ENCODE measurements at regions not wholly inside any gene's neighbourhood (a gene's known extent, or its start where the extent isn't known, plus 50 kb on each side); places are given as distances from the start of the nearest gene placed in this dataset.

GRCh38 chr14:54175298-54175942 is 218.8 kb upstream of the BMP4 start:
- peaks cover 15% of the 10 kb centered on the region for H3K4me1 ChIP-seq (ENCODE audit: control insufficient read depth, insufficient read depth, low read length)
- H3K27ac ChIP-seq (ENCODE audit: low read depth, low read length): no peak overlapping the region
- no peak overlapping the region for H3K4me3 Mint-ChIP-seq
- H3K27me3 Mint-ChIP-seq (ENCODE audit: insufficient read depth): peaks cover 6% of the 10 kb centered on the region
- H3K9me3 ChIP-seq (ENCODE audit: control insufficient read depth, low read length): no peaks in the 10 kb centered on the region
- WGBS, 2 experiments (ENCODE audit: insufficient coverage in 1 of 2, insufficient read length in 1 of 2): 20 to 32% methylated on average over 2 to 4 of the region's 4 CpGs
- no peaks in the 10 kb centered on the region for H3K9me3 Mint-ChIP-seq
- no peak overlapping the region for H3K9ac ChIP-seq (ENCODE audit: extremely low read depth, low read length, poor library complexity, severe bottlenecking)
- H3K27me3 ChIP-seq (ENCODE audit: control insufficient read depth, insufficient read depth, low read length, poor library complexity, severe bottlenecking): no peaks in the 10 kb centered on the region
- no peaks in the 10 kb centered on the region for H3K36me3 ChIP-seq (ENCODE audit: control insufficient read depth, insufficient read depth, low read length)
- TF ChIP-seq, protein P1, sequence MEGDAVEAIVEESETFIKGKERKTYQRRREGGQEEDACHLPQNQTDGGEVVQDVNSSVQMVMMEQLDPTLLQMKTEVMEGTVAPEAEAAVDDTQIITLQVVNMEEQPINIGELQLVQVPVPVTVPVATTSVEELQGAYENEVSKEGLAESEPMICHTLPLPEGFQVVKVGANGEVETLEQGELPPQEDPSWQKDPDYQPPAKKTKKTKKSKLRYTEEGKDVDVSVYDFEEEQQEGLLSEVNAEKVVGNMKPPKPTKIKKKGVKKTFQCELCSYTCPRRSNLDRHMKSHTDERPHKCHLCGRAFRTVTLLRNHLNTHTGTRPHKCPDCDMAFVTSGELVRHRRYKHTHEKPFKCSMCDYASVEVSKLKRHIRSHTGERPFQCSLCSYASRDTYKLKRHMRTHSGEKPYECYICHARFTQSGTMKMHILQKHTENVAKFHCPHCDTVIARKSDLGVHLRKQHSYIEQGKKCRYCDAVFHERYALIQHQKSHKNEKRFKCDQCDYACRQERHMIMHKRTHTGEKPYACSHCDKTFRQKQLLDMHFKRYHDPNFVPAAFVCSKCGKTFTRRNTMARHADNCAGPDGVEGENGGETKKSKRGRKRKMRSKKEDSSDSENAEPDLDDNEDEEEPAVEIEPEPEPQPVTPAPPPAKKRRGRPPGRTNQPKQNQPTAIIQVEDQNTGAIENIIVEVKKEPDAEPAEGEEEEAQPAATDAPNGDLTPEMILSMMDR (conservative IDR thresholded peaks at IDR 0.05): peak; percentile 91
- H3K36me3 Mint-ChIP-seq (ENCODE audit: low read depth): no peaks in the 10 kb centered on the region
- H3K27ac Mint-ChIP-seq: no peak overlapping the region
- H3K4me3 ChIP-seq (ENCODE audit: low read length): no peak overlapping the region
- peaks cover 19% of the 10 kb centered on the region for H3K4me1 Mint-ChIP-seq
- DNase-seq: peak; percentile 89

- Histone ChIP-seq H3K27me3 (ENCODE audit: control insufficient read depth, insufficient read depth, low read length, poor library complexity, severe bottlenecking) (no peaks in the 10 kb centered on the region), H3K4me3 (ENCODE audit: low read length) (no peak overlapping the region), H3K9ac (ENCODE audit: extremely low read depth, low read length, poor library complexity, severe bottlenecking) (no peak overlapping the region), H3K36me3 (ENCODE audit: control insufficient read depth, insufficient read depth, low read length) (no peaks in the 10 kb centered on the region), H3K9me3 (ENCODE audit: control insufficient read depth, low read length) (no peaks in the 10 kb centered on the region), H3K4me1 (ENCODE audit: control insufficient read depth, insufficient read depth, low read length) (peaks cover 8% of the 10 kb centered on the region), H3K27ac (ENCODE audit: low read depth, low read length) (no peak overlapping the region)
- H3K4me1 Mint-ChIP-seq: peaks cover 15% of the 10 kb centered on the region
- H3K27me3 Mint-ChIP-seq (ENCODE audit: insufficient read depth): peaks cover 8% of the 10 kb centered on the region
- H3K9me3 Mint-ChIP-seq: no peaks in the 10 kb centered on the region
- H3K27ac Mint-ChIP-seq: no peak overlapping the region
- TF ChIP-seq, protein P1 (conservative IDR thresholded peaks at IDR 0.05): no peak
- no peak overlapping the region for H3K4me3 Mint-ChIP-seq
- no peak for DNase-seq
- WGBS, 2 experiments (ENCODE audit: insufficient coverage in 1 of 2, insufficient read length in 1 of 2): 80 to 100% methylated on average over 2 to 3 of the region's 3 CpGs
- no peaks in the 10 kb centered on the region for H3K36me3 Mint-ChIP-seq (ENCODE audit: low read depth)
Observed at GRCh38 chr14:54177019-54177418, 219.8 kb upstream of the CDKN3 start.

GRCh38 chr14:54177641-54178621 is 218.9 kb upstream of the CDKN3 start:
- Histone ChIP-seq H3K36me3 (ENCODE audit: control insufficient read depth, insufficient read depth, low read length) (no peaks in the 10 kb centered on the region), H3K27ac (ENCODE audit: low read depth, low read length) (no peak overlapping the region), H3K27me3 (ENCODE audit: control insufficient read depth, insufficient read depth, low read length, poor library complexity, severe bottlenecking) (no peaks in the 10 kb centered on the region), H3K4me1 (ENCODE audit: control insufficient read depth, insufficient read depth, low read length) (peaks cover 8% of the 10 kb centered on the region), H3K9ac (ENCODE audit: extremely low read depth, low read length, poor library complexity, severe bottlenecking) (no peak overlapping the region), H3K4me3 (ENCODE audit: low read length) (no peak overlapping the region), H3K9me3 (ENCODE audit: control insufficient read depth, low read length) (no peaks in the 10 kb centered on the region)
- WGBS, 2 experiments (ENCODE audit: insufficient coverage in 1 of 2, insufficient read length in 1 of 2): 86 to 88% methylated on average over 5 to 9 of the region's 9 CpGs
- Mint-ChIP-seq H3K36me3 (ENCODE audit: low read depth) (no peaks in the 10 kb centered on the region), H3K4me1 (peaks cover 15% of the 10 kb centered on the region), H3K27me3 (ENCODE audit: insufficient read depth) (peaks cover 8% of the 10 kb centered on the region), H3K4me3 (no peak overlapping the region), H3K9me3 (no peaks in the 10 kb centered on the region), H3K27ac (no peak overlapping the region)
- DNase-seq: no peak
- TF ChIP-seq, protein P1 (conservative IDR thresholded peaks at IDR 0.05): no peak

All from endodermal cell (in vitro differentiated cells).